ENCODE measurements at regions not wholly inside any gene's neighbourhood (a gene's known extent, or its start where the extent isn't known, plus 50 kb on each side); places are given as distances from the start of the nearest gene placed in this dataset.
"Not testable (repeated sequence)": the region's sequence is repeated elsewhere in the genome, so short reads cannot be mapped to it uniquely, and the experiment has no call there.

DNA sequence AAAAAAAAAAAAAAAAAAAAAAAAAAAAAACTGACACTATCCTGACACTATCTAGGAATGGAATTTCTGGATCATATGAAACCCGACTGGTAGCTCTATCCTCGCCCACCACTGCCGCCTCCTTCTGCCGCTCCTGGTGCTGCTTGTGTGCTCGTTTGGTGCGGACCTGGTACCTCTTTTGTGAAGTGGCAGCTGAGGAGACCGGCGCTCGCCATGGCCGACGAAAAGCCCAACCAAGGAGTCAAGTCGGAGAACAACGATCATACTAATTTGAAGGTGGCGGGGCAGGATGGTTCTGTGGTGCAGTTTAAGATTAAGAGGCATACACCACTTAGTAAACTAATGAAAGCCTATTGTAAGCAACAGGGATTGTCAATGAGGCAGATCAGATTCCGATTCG is 130.6 kb downstream of the SEPTIN14 start:
- ATAC-seq, result no peak

DNA sequence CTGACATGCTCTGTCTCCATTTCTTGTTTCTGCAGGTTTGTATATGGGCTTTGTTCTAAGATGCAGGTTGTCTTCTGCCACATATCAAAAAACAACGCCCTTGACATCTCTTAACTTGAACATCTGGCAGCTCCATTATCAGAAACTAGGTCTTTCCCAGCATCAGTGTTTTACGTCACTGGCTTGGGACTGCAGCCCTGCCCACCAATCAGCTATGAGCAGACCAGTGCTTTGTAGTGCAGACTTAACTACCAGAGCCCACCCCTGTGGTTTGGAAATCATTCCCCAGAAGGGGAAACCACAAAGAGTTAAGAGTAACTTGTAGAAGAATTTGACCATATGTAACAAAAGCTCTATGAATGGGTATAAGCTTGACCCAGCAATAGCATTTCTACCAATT is 132.4 kb downstream of the SEPTIN14 start:
- no peaks in the 10 kb centered on the region for H3K27me3 ChIP-seq
- DNase-seq, result no peak
- H3K36me3 ChIP-seq, result no peaks in the 10 kb centered on the region
- no peak for TF ChIP-seq POLR2A (IDR thresholded peaks at IDR 0.05)
- TF ChIP-seq, protein P1, sequence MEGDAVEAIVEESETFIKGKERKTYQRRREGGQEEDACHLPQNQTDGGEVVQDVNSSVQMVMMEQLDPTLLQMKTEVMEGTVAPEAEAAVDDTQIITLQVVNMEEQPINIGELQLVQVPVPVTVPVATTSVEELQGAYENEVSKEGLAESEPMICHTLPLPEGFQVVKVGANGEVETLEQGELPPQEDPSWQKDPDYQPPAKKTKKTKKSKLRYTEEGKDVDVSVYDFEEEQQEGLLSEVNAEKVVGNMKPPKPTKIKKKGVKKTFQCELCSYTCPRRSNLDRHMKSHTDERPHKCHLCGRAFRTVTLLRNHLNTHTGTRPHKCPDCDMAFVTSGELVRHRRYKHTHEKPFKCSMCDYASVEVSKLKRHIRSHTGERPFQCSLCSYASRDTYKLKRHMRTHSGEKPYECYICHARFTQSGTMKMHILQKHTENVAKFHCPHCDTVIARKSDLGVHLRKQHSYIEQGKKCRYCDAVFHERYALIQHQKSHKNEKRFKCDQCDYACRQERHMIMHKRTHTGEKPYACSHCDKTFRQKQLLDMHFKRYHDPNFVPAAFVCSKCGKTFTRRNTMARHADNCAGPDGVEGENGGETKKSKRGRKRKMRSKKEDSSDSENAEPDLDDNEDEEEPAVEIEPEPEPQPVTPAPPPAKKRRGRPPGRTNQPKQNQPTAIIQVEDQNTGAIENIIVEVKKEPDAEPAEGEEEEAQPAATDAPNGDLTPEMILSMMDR (IDR thresholded peaks at IDR 0.05), result no peak
- ATAC-seq, result no peak
- intact Hi-C loops (cut with DNase I), result no loop called here
- no peak overlapping the region for H3K27ac ChIP-seq
- H3K4me1 ChIP-seq, result no peaks in the 10 kb centered on the region
- no peak overlapping the region for H3K4me3 ChIP-seq
- 52% methylated on average over 2 of the region's 2 CpGs for WGBS (ENCODE audit: insufficient coverage, low coverage, low lambda C conversion rate, missing lambda C conversion rate)
- no peaks in the 10 kb centered on the region for H3K9me3 ChIP-seq

More for the DNA sequence above, 130.6 kb downstream of the SEPTIN14 start:
- no peak for DNase-seq
- WGBS (ENCODE audit: insufficient coverage, low coverage, low lambda C conversion rate, missing lambda C conversion rate), result 83% methylated on average over 9 of the region's 16 CpGs
- H3K4me3 ChIP-seq, result no peak overlapping the region
- H3K9me3 ChIP-seq, result no peaks in the 10 kb centered on the region
- no peak overlapping the region for H3K27ac ChIP-seq
- no peaks in the 10 kb centered on the region for H3K27me3 ChIP-seq
- intact Hi-C loops (cut with DNase I), result no loop called here
- TF ChIP-seq, protein P1 (IDR thresholded peaks at IDR 0.05), result no peak
- TF ChIP-seq POLR2A (IDR thresholded peaks at IDR 0.05), result no peak
- no peaks in the 10 kb centered on the region for H3K4me1 ChIP-seq
- H3K36me3 ChIP-seq, result no peaks in the 10 kb centered on the region

DNA sequence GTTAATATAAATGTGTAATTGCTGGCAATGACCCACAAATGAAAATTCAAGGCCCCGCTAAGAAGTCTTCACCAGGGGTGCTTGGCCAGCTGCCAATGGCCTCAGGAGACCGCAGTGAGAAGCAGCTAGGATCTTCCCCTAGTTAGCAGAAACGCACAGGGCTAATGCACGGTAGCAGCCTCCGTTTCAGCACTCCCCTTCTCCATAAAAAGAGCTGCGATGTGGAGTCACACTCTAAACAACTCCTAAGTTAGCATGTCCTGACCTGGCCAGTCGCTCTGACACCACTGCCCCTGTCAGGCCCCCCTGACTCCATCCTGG is 139.0 kb downstream of the SEPTIN14 start:
- no peaks in the 10 kb centered on the region for H3K27me3 ChIP-seq
- DNase-seq, result no peak
- H3K27ac ChIP-seq, result no peak overlapping the region
- H3K4me1 ChIP-seq, result no peaks in the 10 kb centered on the region
- no peak for TF ChIP-seq POLR2A (IDR thresholded peaks at IDR 0.05)
- TF ChIP-seq, protein P1 (IDR thresholded peaks at IDR 0.05), result no peak
- H3K9me3 ChIP-seq, result no peaks in the 10 kb centered on the region
- no peaks in the 10 kb centered on the region for H3K36me3 ChIP-seq
- H3K4me3 ChIP-seq, result no peak overlapping the region
- intact Hi-C loops (cut with DNase I), result no loop called here
- no peak for ATAC-seq
- no CpG with 5 or more reads among the region's 7 CpGs for WGBS (ENCODE audit: insufficient coverage, low coverage, low lambda C conversion rate, missing lambda C conversion rate)

- TF ChIP-seq, protein P1 (IDR thresholded peaks at IDR 0.05), result peak in 1 of 4 donors; percentile 5
- H3K27me3 ChIP-seq; DNase-seq; H3K36me3 ChIP-seq; H3K4me1 ChIP-seq; H3K27ac ChIP-seq; H3K9me3 ChIP-seq; intact Hi-C loops (cut with DNase I); H3K4me3 ChIP-seq: not testable (repeated sequence)
- WGBS (ENCODE audit: insufficient coverage, low coverage, low lambda C conversion rate, missing lambda C conversion rate), result 35% methylated on average over 2 of the region's 7 CpGs
- ATAC-seq, result peak; percentile 92 to 97 (median 94)
These were observed 139.5 kb downstream of the SEPTIN14 start for GRCh38 chr7:55722874-55723620.

DNA sequence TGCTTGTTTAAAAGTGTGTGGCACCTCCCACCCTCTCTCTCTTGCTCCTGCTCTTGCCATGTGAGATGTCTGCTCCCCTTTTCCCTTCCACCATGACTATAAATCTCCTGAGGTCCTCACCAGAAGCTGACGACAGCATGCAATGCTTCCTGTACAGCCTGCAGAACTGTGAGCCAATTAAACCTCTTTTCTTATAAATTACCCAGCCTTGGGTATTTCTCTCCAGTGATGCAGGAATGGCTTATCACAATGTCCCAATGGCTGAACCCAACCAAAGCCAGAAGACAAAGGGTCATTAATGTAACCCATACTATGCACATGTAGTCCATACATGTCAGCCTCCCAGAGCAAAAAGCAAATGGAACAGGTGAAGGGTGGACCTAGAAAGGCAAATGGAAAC is 141.5 kb downstream of the SEPTIN14 start:
- H3K36me3 ChIP-seq; H3K4me3 ChIP-seq; H3K27me3 ChIP-seq; ATAC-seq; intact Hi-C loops (cut with DNase I); H3K4me1 ChIP-seq; H3K9me3 ChIP-seq; H3K27ac ChIP-seq; DNase-seq: not testable (repeated sequence)
- no CpG with 5 or more reads among the region's 1 CpG for WGBS (ENCODE audit: insufficient coverage, low coverage, low lambda C conversion rate, missing lambda C conversion rate)

GRCh38 chr7:55715247-55715867 is 143.1 kb upstream of the VOPP1 start:
- ATAC-seq; H3K4me3 ChIP-seq; DNase-seq; H3K9me3 ChIP-seq; H3K27me3 ChIP-seq; H3K27ac ChIP-seq; intact Hi-C loops (cut with DNase I); H3K36me3 ChIP-seq; H3K4me1 ChIP-seq: not testable (repeated sequence)
- WGBS (ENCODE audit: insufficient coverage, low coverage, low lambda C conversion rate, missing lambda C conversion rate), result 49% methylated on average over 4 of the region's 5 CpGs

DNA sequence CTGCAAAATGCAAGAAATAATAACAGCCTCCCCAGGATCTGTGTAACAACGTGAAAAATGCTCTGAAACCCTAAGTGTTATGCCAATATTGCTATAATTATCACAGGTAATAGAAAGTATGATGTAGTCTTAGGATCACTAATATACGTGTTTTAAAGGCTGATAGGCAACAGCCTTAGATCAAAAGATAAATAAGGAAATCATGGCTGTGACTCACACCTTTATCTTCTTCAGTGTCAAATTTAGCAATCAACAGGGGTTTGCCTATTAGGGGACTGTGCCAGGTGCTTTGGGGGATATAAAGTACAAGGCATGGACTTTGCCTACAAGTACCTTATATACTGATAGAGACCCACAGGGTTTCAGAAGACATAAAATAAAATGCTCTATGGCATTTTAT is 142.1 kb upstream of the VOPP1 start:
- H3K36me3 ChIP-seq; ATAC-seq; H3K4me1 ChIP-seq; H3K27ac ChIP-seq; H3K9me3 ChIP-seq; H3K27me3 ChIP-seq; intact Hi-C loops (cut with DNase I); H3K4me3 ChIP-seq; DNase-seq: not testable (repeated sequence)
- WGBS (ENCODE audit: insufficient coverage, low coverage, low lambda C conversion rate, missing lambda C conversion rate), result 24% methylated on average over 2 of the region's 2 CpGs

GRCh38 chr7:55710312-55710711 is 138.0 kb upstream of the VOPP1 start:
- H3K4me1 ChIP-seq; DNase-seq; H3K27me3 ChIP-seq; H3K27ac ChIP-seq; H3K9me3 ChIP-seq; H3K4me3 ChIP-seq; H3K36me3 ChIP-seq; ATAC-seq; intact Hi-C loops (cut with DNase I): not testable (repeated sequence)
- 40% methylated on average over 1 of the region's 2 CpGs for WGBS (ENCODE audit: insufficient coverage, low coverage, low lambda C conversion rate, missing lambda C conversion rate)

Measured in right lobe of liver (tissue), 6 donors.